NCI-H1436 (cell line): ENCODE measurements at regions not wholly inside any gene's neighbourhood (a gene's known extent, or its start where the extent isn't known, plus 50 kb on each side); places are given as distances from the start of the nearest gene placed in this dataset.
"Not testable (repeated sequence)": the region's sequence is repeated elsewhere in the genome, so short reads cannot be mapped to it uniquely, and the experiment has no call there.

Experiments
- DNase-seq: peaks from one replicate; lab custom pipeline; 2025; lab: John Stamatoyannopoulos, UW

- no peak for DNase-seq
These were observed 180.5 kb upstream of the DTNA start for GRCh38 chr18:34529358-34530335.

- no peak for DNase-seq
These were observed 179.0 kb upstream of the DTNA start for GRCh38 chr18:34531110-34531509.

- DNase-seq, result not testable (repeated sequence)
These were observed 175.5 kb upstream of the DTNA start for GRCh38 chr18:34534642-34535041.

GRCh38 chr18:34540897-34541296 is 169.2 kb upstream of the DTNA start:
- no peak for DNase-seq

- no peak for DNase-seq
These were observed 167.5 kb upstream of the DTNA start for GRCh38 chr18:34542625-34543024.

- no peak for DNase-seq
These were observed 166.7 kb upstream of the DTNA start for GRCh38 chr18:34543356-34543755.

GRCh38 chr18:34543945-34544344 is 166.2 kb upstream of the DTNA start:
- no peak for DNase-seq

GRCh38 chr18:34544930-34545329 is 165.2 kb upstream of the DTNA start:
- no peak for DNase-seq

- no peak for DNase-seq
These were observed 161.8 kb upstream of the DTNA start for GRCh38 chr18:34548120-34548972.

GRCh38 chr18:34548973-34549294 is 161.2 kb upstream of the DTNA start:
- no peak for DNase-seq

- DNase-seq, result no peak
These were observed 160.7 kb upstream of the DTNA start for GRCh38 chr18:34549367-34549766.

GRCh38 chr18:34550156-34550555 is 159.9 kb upstream of the DTNA start:
- DNase-seq, result no peak

- no peak for DNase-seq
These were observed 159.2 kb upstream of the DTNA start for GRCh38 chr18:34550902-34551301.

GRCh38 chr18:34551824-34552223 is 158.3 kb upstream of the DTNA start:
- DNase-seq, result no peak

GRCh38 chr18:34562252-34562870 is 147.7 kb upstream of the DTNA start:
- no peak for DNase-seq

GRCh38 chr18:34567857-34568256 is 142.2 kb upstream of the DTNA start:
- no peak for DNase-seq

- no peak for DNase-seq
These were observed 133.5 kb upstream of the DTNA start for GRCh38 chr18:34576622-34577021.

- no peak for DNase-seq
These were observed 126.2 kb upstream of the DTNA start for GRCh38 chr18:34583895-34584294.

GRCh38 chr18:34590503-34590902 is 119.6 kb upstream of the DTNA start:
- no peak for DNase-seq

GRCh38 chr18:34591920-34592444 is 118.1 kb upstream of the DTNA start:
- no peak for DNase-seq

- no peak for DNase-seq
These were observed 117.6 kb upstream of the DTNA start for GRCh38 chr18:34592481-34592880.

GRCh38 chr18:34592961-34593382 is 117.1 kb upstream of the DTNA start:
- no peak for DNase-seq
